ENCODE measurements at regions not wholly inside any gene's neighbourhood (a gene's known extent, or its start where the extent isn't known, plus 50 kb on each side); places are given as distances from the start of the nearest gene placed in this dataset.

GRCh38 chr3:194007592-194008337 lies 128.2 kb upstream of the HES1 start:
- no peak for ATAC-seq (ENCODE audit: low FRiP score)
- no peak for DNase-seq (ENCODE audit: low spot score)

GRCh38 chr3:194009019-194009418 lies 126.9 kb upstream of the HES1 start:
- TF ChIP-seq CTCF (IDR thresholded peaks at IDR 0.05) = no peak

More at GRCh38 chr3:194007592-194008337, 128.2 kb upstream of the HES1 start:
- no peak for TF ChIP-seq CTCF (IDR thresholded peaks at IDR 0.05)

GRCh38 chr3:194009892-194010533 lies 125.9 kb upstream of the HES1 start:
- DNase-seq (ENCODE audit: low spot score) (no peak), ATAC-seq (ENCODE audit: low FRiP score) (no peak)
- no peak for TF ChIP-seq CTCF (IDR thresholded peaks at IDR 0.05)

More at GRCh38 chr3:194009019-194009418, 126.9 kb upstream of the HES1 start:
- DNase-seq (ENCODE audit: low spot score) (no peak), ATAC-seq (ENCODE audit: low FRiP score) (no peak)

GRCh38 chr3:194011807-194012206 lies 124.1 kb upstream of the HES1 start:
- ATAC-seq (ENCODE audit: low FRiP score) = no peak
- TF ChIP-seq CTCF (IDR thresholded peaks at IDR 0.05) = no peak
- DNase-seq (ENCODE audit: low spot score) = no peak

- no peak for TF ChIP-seq CTCF (IDR thresholded peaks at IDR 0.05)
- DNase-seq (ENCODE audit: low spot score) (no peak), ATAC-seq (ENCODE audit: low FRiP score) (no peak)
Measured at GRCh38 chr3:194013928-194014327, 122.0 kb upstream of the HES1 start.

GRCh38 chr3:194014756-194015155 lies 121.2 kb upstream of the HES1 start:
- ATAC-seq (ENCODE audit: low FRiP score) = no peak
- DNase-seq (ENCODE audit: low spot score) = no peak
- TF ChIP-seq CTCF (IDR thresholded peaks at IDR 0.05) = no peak
